ENCODE measurements at regions not wholly inside any gene's neighbourhood (a gene's known extent, or its start where the extent isn't known, plus 50 kb on each side); places are given as distances from the start of the nearest gene placed in this dataset.
"Not testable (repeated sequence)": the region's sequence is repeated elsewhere in the genome, so short reads cannot be mapped to it uniquely, and the experiment has no call there.

DNA sequence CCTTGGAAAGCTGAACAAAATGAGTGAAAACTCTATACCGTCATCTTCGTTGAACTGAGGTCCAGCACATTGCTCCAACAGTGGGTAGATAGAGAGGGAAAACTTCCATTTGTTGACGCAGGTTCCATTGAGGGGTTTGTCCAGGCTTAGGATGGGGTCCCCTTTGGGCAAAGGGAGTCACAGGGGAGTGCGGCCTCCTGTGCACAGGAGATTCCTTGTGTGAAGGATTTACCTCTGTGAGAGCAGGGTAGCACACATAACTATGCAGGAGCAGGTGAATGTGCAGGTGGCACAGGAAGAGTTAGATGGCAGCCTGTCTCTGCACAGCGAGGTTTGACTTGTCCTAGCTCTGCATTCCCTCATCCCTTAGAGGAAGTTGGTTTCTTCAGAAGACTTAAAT is 139.3 kb downstream of the SNRPN start:
- no peak overlapping the region for H3K4me3 Mint-ChIP-seq (ENCODE audit: low read depth)
- no peaks in the 10 kb centered on the region for H3K27me3 Mint-ChIP-seq
- no peak for TF ChIP-seq CTCF (IDR thresholded peaks at IDR 0.05; ENCODE audit: unreplicated experiment)
- DNase-seq (ENCODE audit: low spot score, unreplicated experiment): no peak
- no peaks in the 10 kb centered on the region for H3K4me1 Mint-ChIP-seq (ENCODE audit: low read depth)
- H3K9me3 Mint-ChIP-seq (ENCODE audit: low read depth): peaks cover 15% of the 10 kb centered on the region
- H3K36me3 Mint-ChIP-seq (ENCODE audit: insufficient read depth): peaks cover 33% of the 10 kb centered on the region
- no peak overlapping the region for H3K27ac Mint-ChIP-seq

GRCh38 chr15:25094519-25094918 is 139.7 kb downstream of the SNRPN start:
- peaks cover 13% of the 10 kb centered on the region for H3K9me3 Mint-ChIP-seq (ENCODE audit: low read depth)
- H3K27ac Mint-ChIP-seq: no peak overlapping the region
- no peak for DNase-seq (ENCODE audit: low spot score, unreplicated experiment)
- no peak for TF ChIP-seq CTCF (IDR thresholded peaks at IDR 0.05; ENCODE audit: unreplicated experiment)
- H3K4me3 Mint-ChIP-seq (ENCODE audit: low read depth): no peak overlapping the region
- no peaks in the 10 kb centered on the region for H3K27me3 Mint-ChIP-seq
- no peaks in the 10 kb centered on the region for H3K4me1 Mint-ChIP-seq (ENCODE audit: low read depth)
- H3K36me3 Mint-ChIP-seq (ENCODE audit: insufficient read depth): peaks cover 32% of the 10 kb centered on the region

- H3K36me3 Mint-ChIP-seq (ENCODE audit: insufficient read depth): peaks cover 33% of the 10 kb centered on the region
- no peaks in the 10 kb centered on the region for H3K27me3 Mint-ChIP-seq
- DNase-seq (ENCODE audit: low spot score, unreplicated experiment): no peak
- no peak overlapping the region for H3K27ac Mint-ChIP-seq
- H3K4me3 Mint-ChIP-seq (ENCODE audit: low read depth): no peak overlapping the region
- no peak for TF ChIP-seq CTCF (IDR thresholded peaks at IDR 0.05; ENCODE audit: unreplicated experiment)
- H3K9me3 Mint-ChIP-seq (ENCODE audit: low read depth): peaks cover 13% of the 10 kb centered on the region
- no peaks in the 10 kb centered on the region for H3K4me1 Mint-ChIP-seq (ENCODE audit: low read depth)
Observed at GRCh38 chr15:25095179-25095578, 140.4 kb downstream of the SNRPN start.

DNA sequence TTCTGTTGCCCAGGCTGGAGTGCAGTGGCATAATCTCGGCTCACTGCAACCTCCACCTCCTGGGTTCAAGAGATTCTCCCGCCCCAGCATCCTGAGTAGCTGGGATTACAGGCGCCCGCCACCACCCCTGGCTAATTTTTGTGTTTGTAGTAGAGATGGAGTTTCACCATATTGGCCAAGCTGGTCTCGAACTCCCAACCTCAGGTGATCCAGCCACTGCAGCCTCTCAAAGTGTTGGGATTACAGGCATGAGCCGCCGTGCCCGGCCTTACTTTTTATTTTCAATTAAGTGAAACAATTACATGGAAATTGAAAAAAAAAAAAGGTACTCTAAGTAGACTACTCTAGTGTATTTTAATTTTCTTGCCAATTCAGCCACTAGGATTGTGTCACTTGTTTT is 145.2 kb downstream of the SNRPN start:
- H3K36me3 Mint-ChIP-seq (ENCODE audit: insufficient read depth): peaks cover 31% of the 10 kb centered on the region
- H3K27ac Mint-ChIP-seq; DNase-seq (ENCODE audit: low spot score, unreplicated experiment); H3K27me3 Mint-ChIP-seq; H3K9me3 Mint-ChIP-seq (ENCODE audit: low read depth); H3K4me1 Mint-ChIP-seq (ENCODE audit: low read depth); H3K4me3 Mint-ChIP-seq (ENCODE audit: low read depth): not testable (repeated sequence)

- Mint-ChIP-seq H3K9me3 (ENCODE audit: low read depth) (peaks cover 8% of the 10 kb centered on the region), H3K4me1 (ENCODE audit: low read depth) (peaks cover 10% of the 10 kb centered on the region), H3K27ac (no peak overlapping the region), H3K27me3 (no peaks in the 10 kb centered on the region), H3K4me3 (ENCODE audit: low read depth) (no peak overlapping the region), H3K36me3 (ENCODE audit: insufficient read depth) (peaks cover 40% of the 10 kb centered on the region)
- no peak for TF ChIP-seq CTCF (IDR thresholded peaks at IDR 0.05; ENCODE audit: unreplicated experiment)
- DNase-seq (ENCODE audit: low spot score, unreplicated experiment): no peak
Observed at GRCh38 chr15:25106209-25106608, 151.4 kb downstream of the SNRPN start.

GRCh38 chr15:25133804-25134203 is 179.0 kb downstream of the SNRPN start:
- H3K36me3 Mint-ChIP-seq (ENCODE audit: insufficient read depth): peaks cover 3% of the 10 kb centered on the region
- peak overlapping the region; percentile 72 for H3K27ac Mint-ChIP-seq
- no peak overlapping the region for H3K4me3 Mint-ChIP-seq (ENCODE audit: low read depth)
- peaks cover 9% of the 10 kb centered on the region for H3K4me1 Mint-ChIP-seq (ENCODE audit: low read depth)
- no peaks in the 10 kb centered on the region for H3K27me3 Mint-ChIP-seq
- no peak for DNase-seq (ENCODE audit: low spot score, unreplicated experiment)
- TF ChIP-seq CTCF (IDR thresholded peaks at IDR 0.05; ENCODE audit: unreplicated experiment): no peak
- peaks cover 17% of the 10 kb centered on the region for H3K9me3 Mint-ChIP-seq (ENCODE audit: low read depth)

Measured in progenitor cell of endocrine pancreas (in vitro differentiated cells).